Upper lobe of right lung (tissue), 1 donor: ENCODE measurements at regions not wholly inside any gene's neighbourhood (a gene's known extent, or its start where the extent isn't known, plus 50 kb on each side); places are given as distances from the start of the nearest gene placed in this dataset.
A peak's percentile ranks its signal among the peaks of the same experiment; 100 is the strongest.

Source experiments
- ATAC-seq: fragments of 200-7000 bp; cut with Tn5 transposase; one replicate; pipeline ENCODE4 v1.9.1; 2020; ENCODE audit warnings: mild to moderate bottlenecking, moderate library complexity
- DNase-seq: peaks from one replicate; pipeline ENCODE4 v3.0.0-alpha.2; 2020
- H3K27ac ChIP-seq: fragments of 200-600 bp; one replicate; pipeline ENCODE4 v1.8.0; 2022
- H3K27me3 ChIP-seq: fragments of 200-600 bp; one replicate; pipeline ENCODE4 v1.8.0; 2022; ENCODE audit warnings: mild to moderate bottlenecking
- H3K36me3 ChIP-seq: fragments of 200-600 bp; one replicate; pipeline ENCODE4 v1.8.0; 2022
- H3K4me1 ChIP-seq: fragments of 200-600 bp; one replicate; pipeline ENCODE4 v1.8.0; 2022
- H3K4me3 ChIP-seq: fragments of 200-600 bp; one replicate; pipeline ENCODE4 v1.8.0; 2022; ENCODE audit warnings: mild to moderate bottlenecking
- H3K9me3 ChIP-seq: fragments of 200-600 bp; one replicate; pipeline ENCODE4 v1.8.0; 2022
- CTCF ChIP-seq: fragments of 200-600 bp; IDR thresholded peaks from one replicate; pipeline ENCODE4 v1.8.0; 2022; ENCODE audit warnings: antibody characterized with exemption
- intact Hi-C: fragments of 100-400 bp; cut with DNase I; formaldehyde crosslinking; loops from one replicate; pipeline ENCODE4 v1.11.0; 2022
- donor health status: DM: no; HTN: yes; CAD: no; lungs with severe emphysema.

GRCh38 chr19:30107251-30107650 lies 165.2 kb downstream of the URI1 start:
- no peak for DNase-seq
- Histone ChIP-seq H3K36me3 (no peaks in the 10 kb centered on the region), H3K4me1 (no peaks in the 10 kb centered on the region)

GRCh38 chr19:30109565-30109964 lies 167.5 kb downstream of the URI1 start:
- H3K27ac ChIP-seq = no peak overlapping the region
- no peaks in the 10 kb centered on the region for H3K9me3 ChIP-seq
- peaks cover 14% of the 10 kb centered on the region for H3K27me3 ChIP-seq
- H3K4me1 ChIP-seq = no peaks in the 10 kb centered on the region
- H3K4me3 ChIP-seq = no peak overlapping the region
- no peaks in the 10 kb centered on the region for H3K36me3 ChIP-seq
- DNase-seq (no peak), ATAC-seq (no peak)
- TF ChIP-seq CTCF = no peak
- intact Hi-C loops = no loop called here

More at GRCh38 chr19:30107251-30107650, 165.2 kb downstream of the URI1 start:
- Histone ChIP-seq H3K27ac (no peak overlapping the region), H3K9me3 (no peaks in the 10 kb centered on the region), H3K4me3 (no peak overlapping the region), H3K27me3 (peaks cover 12% of the 10 kb centered on the region)
- no peak for ATAC-seq
- intact Hi-C loops = no loop called here
- TF ChIP-seq CTCF = no peak

- H3K4me3 ChIP-seq = no peak overlapping the region
- ATAC-seq (peak; percentile 18), DNase-seq (no peak)
- H3K36me3 ChIP-seq = no peaks in the 10 kb centered on the region
- H3K4me1 ChIP-seq = no peaks in the 10 kb centered on the region
- no peak for TF ChIP-seq CTCF
- no peak overlapping the region for H3K27ac ChIP-seq
- H3K27me3 ChIP-seq = peaks cover 23% of the 10 kb centered on the region
- intact Hi-C loops = no loop called here
- H3K9me3 ChIP-seq = no peaks in the 10 kb centered on the region
These were observed 169.2 kb downstream of the URI1 start for GRCh38 chr19:30111021-30111855.

- H3K27me3 ChIP-seq = peaks cover 19% of the 10 kb centered on the region
- H3K27ac ChIP-seq = no peak overlapping the region
- no peak overlapping the region for H3K4me3 ChIP-seq
- ATAC-seq (no peak), DNase-seq (no peak)
- H3K9me3 ChIP-seq = no peaks in the 10 kb centered on the region
- TF ChIP-seq CTCF = no peak
- H3K36me3 ChIP-seq = no peaks in the 10 kb centered on the region
- intact Hi-C loops = no loop called here
- H3K4me1 ChIP-seq = no peaks in the 10 kb centered on the region
These were observed 170.1 kb downstream of the URI1 start for GRCh38 chr19:30112171-30112570.

- DNase-seq (no peak), ATAC-seq (no peak)
- no peaks in the 10 kb centered on the region for H3K36me3 ChIP-seq
- no peak overlapping the region for H3K4me3 ChIP-seq
- no peaks in the 10 kb centered on the region for H3K9me3 ChIP-seq
- H3K4me1 ChIP-seq = no peaks in the 10 kb centered on the region
- TF ChIP-seq CTCF = no peak
- peaks cover 18% of the 10 kb centered on the region for H3K27me3 ChIP-seq
- intact Hi-C loops = no loop called here
- no peak overlapping the region for H3K27ac ChIP-seq
These were observed 170.6 kb downstream of the URI1 start for GRCh38 chr19:30112666-30113065.
